ENCODE measurements at regions not wholly inside any gene's neighbourhood (a gene's known extent, or its start where the extent isn't known, plus 50 kb on each side); places are given as distances from the start of the nearest gene placed in this dataset.

- no peak for TF ChIP-seq CTCF (IDR thresholded peaks at IDR 0.05)
- TF ChIP-seq POLR2A (IDR thresholded peaks at IDR 0.05): no peak
These were observed 495.5 kb downstream of the TBC1D22A start for GRCh38 chr22:47257976-47258375.
